Kidney tubule cell (primary cell): ENCODE measurements at regions not wholly inside any gene's neighbourhood (a gene's known extent, or its start where the extent isn't known, plus 50 kb on each side); places are given as distances from the start of the nearest gene placed in this dataset.
"Not testable (repeated sequence)": the region's sequence is repeated elsewhere in the genome, so short reads cannot be mapped to it uniquely, and the experiment has no call there.

ENCODE experiments used
- DNase-seq: peaks from one replicate; pipeline ENCODE4 v3.0.0-alpha.2; 2018; ENCODE audit warnings: low spot score

DNA sequence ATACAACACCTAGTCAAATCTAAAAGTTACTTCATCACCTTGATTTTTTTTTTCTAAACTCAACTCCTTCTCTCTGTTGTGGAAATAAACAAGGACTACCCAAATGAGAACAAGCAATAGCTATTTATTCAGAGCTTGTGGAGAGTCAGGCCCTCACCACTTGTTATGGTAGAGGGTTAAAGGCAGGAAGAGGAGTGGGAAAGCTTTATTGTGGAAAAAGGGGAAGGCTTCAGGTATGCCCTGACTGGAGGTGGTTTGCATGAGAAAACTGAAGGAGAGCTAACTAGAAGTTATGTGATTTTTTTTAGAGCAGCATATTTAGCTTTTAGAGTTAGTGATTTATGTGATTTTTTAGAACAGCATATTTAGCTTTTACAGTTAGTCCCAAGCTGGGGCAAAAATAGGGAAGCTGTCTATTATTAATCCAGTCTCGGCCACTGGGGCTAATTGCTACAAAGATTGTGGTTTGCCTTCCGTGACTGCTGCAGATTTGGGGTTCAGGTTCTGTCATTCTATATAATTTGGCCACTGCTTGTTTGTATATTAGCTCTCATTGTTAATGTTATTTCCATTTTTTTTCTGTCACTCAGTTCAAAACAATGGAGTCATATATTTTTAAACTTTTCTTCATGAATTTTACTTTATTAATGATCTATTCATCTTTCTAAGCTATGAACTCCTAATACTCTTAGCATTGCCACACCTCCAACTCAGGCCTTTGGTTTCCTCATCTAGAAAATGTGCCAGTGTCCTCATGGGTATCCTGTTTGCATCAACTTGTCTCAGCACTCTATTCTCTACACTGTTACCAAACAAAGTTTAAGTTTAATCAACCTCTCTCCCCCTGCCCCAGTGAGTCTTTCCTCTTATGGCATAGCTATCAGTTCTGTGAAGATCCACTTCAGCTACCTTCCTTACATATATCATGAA lies 713.0 kb downstream of the BRINP3 start:
- no peak for DNase-seq

DNA sequence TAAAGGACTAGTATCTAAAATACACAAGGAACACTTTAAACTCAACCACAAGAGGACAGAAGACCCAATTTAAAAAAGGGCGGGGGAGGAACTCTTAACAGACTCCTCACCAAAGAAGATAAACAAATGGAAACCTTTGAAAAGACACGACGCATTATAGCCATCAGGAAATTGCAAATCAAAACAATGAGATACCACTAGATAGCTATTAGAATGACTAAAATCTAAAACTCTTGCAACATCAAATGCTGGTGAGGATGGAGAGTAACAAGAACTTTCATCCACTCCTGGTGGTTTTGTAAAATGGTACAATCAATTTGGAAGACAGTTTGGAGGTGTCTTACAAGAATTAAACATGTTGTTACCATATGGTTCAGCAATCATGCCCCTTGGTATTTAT lies 708.2 kb downstream of the BRINP3 start:
- DNase-seq, result no peak

DNA sequence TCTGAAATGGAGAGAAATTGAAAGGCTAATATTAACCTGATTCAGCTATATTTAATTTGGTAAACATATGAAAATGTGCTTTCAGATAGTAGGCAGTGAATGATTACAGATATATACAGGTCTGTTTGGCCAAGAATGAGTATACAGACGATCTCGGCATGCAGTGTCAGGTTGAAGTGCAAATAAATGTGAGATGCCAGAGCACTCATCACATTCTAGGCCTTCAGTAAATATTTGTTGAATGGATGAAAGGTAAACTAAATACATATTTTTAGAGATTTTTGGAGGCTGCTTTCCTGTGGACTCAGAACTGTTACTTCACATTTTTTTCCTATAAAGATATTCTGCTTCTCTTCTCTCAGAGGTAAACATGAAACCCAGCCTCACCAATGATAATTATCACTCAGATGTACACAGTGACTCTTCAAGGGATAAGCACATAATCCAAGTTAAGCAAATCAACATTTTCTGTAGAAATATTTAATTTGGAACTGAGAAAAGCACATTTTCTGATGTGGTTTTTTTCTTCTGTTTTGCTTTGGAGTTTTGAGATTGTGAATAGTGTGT lies 702.9 kb downstream of the BRINP3 start:
- no peak for DNase-seq

DNA sequence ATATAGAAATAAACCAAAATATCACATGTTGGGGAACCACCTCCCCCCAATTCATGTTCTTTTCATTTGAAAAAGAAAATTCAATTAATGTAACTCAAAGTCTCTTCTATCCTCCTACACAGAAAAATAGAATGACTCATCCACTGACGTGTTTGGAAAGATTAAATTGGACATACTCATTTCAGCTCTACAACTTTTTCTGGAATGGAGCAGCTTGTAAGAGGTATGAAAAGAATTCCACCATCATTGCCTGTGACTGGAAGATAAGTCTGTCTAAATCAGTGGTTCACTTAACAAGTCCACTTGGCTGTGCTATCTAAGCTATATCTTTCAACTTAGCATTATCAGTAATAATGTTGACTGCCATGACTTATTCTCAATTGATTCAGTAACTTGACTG lies 702.3 kb downstream of the BRINP3 start:
- DNase-seq, result peak; percentile 8

DNA sequence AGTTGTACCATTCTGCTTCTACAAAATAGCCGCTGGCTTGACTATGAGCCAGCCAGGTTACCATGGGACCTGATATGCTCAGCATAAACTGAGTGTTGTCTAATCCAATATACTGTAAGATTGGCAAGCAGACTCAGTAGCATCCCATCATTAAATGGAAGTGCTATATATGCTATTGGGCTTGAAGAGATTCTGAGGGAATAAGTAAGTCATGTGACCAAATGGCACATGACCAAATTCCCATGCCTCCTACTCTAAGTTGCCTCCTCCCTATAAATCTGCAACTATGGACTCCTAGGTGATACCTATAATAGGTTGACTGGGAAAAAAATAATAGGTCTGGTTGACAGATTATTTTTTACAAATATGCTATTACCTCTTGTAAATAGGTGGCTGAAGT lies 698.6 kb downstream of the BRINP3 start:
- DNase-seq, result no peak

DNA sequence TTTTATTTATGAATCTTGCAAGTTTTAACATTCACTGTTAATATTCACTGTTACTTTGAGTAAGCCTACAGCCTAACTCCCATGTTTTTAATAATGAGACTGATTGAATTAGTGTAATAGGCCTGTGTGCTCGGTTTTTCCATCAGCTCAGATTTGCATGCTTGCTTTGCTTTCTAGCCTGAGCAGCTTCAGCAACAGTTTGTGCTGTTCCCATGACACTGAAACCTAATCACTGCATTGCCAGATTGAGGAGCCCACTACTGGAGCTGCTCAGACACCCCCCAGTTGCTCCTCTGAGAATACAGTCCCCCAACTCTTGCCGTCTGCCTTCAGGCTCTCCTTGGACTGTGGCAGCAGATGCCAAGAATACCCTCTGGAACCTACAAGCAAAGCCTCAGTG lies 695.4 kb downstream of the BRINP3 start:
- DNase-seq, result no peak

DNA sequence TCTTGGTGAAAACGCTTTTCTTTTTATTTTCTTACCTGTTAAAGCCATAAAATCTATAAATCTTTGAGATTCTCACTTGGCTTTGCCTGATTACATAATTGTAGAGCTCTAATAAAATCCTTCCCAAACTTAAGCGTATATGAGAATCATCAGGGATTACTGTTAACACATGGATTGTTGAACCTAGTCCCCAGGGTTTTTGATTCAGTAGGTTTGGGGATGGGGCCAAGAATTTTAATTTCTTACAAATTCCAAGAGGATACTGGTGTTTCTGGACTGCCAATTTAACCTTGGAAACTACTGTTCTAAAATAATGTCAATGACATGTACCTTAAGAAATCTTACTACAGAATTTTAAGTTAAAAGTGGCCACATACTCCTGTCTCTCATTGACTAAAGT lies 694.2 kb downstream of the BRINP3 start:
- DNase-seq, result no peak

DNA sequence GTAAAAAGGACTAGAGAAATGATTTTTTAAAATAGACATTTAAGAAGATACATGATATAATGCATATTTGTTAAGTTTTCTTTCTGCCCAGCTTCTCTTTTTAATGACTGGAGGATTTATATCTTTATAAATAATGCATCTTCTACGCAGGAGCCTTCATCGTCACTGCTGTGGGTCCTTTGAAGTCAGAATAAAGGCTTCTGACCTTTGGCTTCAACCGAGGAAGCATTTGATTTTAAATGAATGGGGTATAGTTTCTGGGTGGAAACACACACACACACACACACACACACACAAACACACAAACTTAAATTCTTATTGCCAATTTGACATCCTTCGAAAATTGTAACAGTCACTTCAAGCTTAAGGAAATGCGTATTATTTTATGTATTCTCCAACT lies 690.9 kb downstream of the BRINP3 start:
- no peak for DNase-seq

DNA sequence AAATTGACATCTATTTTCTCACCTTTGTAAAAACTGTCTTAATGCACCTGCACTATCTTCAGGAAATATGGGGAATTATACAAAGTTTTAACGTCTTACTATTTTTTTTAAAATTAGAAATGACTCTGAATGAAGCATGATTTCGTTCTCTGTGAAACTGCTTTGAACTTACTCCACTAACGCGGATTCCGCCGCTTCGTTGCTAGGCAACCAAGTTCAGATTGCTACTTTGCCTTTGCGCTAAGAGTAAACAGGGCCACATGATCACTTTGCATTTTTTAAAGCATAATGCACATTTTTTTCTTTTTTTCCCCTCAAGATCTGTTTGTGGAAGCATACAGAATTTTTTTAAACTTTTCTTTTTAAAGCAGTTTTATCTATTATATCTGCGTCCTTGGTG lies 690.5 kb downstream of the BRINP3 start:
- no peak for DNase-seq

DNA sequence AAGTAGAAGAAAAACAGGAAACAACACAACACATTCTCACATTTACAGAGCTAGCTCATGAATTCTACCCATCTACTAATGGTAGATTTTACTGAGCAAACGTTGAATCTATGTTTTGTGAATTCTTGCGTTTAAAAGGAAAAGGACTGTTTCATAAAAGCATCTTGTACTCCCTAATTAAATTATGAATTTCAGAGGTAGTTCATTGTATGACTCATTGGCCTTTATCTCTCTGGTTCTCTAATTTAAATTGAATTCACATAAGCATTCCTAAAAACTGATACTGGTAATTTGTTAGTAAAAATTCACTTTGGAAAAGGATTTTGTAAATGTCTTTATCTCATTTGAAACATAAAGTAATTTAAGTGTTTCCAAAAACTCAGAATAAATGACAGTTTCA lies 687.3 kb downstream of the BRINP3 start:
- no peak for DNase-seq

DNA sequence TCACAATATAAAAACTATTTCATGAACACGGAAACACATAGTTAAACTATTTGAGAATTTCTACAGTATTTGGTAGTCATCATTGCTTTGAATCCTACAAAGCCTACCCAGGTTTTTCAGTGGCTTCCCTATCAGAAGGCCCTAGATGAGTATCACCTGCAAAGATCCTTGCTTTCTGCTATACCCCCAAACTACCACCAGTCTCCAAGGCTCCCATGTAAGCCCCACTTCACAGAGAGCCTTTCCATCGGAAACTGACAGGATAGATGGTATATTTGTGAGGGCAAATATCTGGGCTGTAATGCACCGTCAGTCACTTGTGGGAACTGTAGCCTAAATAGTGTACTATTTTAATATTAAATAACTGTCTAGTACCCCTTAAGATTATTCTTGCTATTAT lies 674.3 kb downstream of the BRINP3 start:
- DNase-seq, result no peak

DNA sequence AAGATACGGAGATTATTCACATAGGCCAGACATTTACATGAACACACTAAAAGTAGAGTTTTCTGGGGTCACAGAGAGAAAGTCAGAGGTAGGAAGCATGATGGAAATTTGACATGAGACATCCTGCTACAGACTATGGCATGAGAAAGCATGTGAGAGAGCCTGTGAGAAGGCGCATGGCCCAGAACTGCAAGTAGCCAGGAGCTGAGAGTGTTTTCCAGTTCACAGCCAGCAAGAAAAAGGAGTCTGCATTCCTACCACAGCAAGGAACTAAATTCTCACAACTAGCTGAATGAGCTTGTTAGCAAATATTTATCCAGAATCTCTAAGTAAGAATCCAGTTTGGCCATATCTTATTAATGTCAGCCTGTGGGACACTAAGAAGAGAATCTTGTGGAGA lies 673.3 kb downstream of the BRINP3 start:
- no peak for DNase-seq

DNA sequence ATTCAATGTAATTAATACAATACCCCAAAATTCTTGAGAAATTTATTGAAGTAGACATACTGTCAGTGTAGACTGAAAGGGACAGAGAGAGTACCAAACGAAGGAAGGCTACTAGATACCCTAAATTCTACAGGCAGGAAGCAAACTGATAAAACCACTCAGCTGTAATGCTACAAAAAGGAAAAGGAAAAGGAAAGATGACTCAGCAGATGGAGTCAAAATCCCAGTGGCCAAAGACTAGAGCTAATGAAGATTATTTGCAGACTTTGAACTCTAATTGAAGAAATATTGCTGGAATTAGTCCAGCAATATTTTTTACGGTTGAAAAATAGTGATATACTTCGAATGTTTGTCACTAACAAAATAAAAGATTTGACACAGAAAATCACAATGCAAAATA lies 671.9 kb downstream of the BRINP3 start:
- DNase-seq, result no peak

DNA sequence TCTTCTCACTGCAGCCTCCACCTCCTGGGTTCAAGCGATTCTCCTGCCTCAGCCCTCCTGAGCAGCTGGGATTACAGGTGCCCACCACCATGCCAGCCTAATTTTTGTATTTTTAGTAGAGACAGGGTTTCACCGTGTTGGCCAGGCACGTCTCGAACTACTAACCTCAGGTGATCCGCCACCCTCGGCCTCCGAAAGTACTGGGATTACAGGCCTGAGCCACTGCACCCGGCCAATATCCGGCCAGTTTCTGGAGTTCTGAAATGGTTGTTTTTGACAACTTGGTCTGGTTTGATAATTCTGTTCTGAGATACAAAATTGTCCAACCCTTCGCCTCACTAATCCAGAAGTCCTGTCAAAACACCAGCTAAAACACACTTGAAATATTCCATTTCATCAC lies 667.0 kb downstream of the BRINP3 start:
- not testable (repeated sequence) for DNase-seq

DNA sequence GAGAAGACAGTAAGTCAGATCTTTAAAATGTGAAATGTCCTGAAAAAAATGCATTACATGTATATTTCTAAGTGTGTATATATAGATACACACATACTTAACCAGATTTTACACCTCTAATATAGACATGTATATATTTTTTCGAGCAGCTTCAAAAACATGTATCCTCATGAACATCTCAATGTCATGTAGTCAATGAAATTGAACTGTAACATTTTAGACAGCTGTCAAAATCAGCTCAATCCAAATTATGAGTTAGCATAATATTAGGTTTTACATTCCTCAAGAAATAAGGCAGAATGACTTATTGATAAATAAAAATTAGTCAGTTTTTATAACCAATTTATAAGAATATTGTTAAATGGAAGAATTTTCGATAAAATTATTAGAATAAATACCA lies 665.7 kb downstream of the BRINP3 start:
- no peak for DNase-seq

DNA sequence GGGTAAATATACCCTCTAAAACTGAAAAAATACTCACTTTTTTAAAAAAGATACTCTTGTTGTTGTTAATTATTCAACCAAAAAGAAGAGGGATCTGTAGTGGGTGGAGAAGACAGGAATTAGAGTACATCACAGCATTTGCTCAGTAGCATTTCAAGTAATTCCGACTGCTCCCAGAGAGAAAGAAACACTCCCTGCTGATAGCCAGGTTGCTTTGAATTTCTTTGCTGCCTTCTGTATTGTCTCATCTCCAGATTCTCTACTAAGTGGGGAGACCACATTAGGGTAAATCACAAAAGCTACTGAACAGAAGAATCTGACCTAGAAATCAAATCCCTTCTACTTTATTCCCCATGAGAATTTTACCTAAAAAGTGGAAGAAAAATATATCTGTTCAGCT lies 661.1 kb downstream of the BRINP3 start:
- no peak for DNase-seq

DNA sequence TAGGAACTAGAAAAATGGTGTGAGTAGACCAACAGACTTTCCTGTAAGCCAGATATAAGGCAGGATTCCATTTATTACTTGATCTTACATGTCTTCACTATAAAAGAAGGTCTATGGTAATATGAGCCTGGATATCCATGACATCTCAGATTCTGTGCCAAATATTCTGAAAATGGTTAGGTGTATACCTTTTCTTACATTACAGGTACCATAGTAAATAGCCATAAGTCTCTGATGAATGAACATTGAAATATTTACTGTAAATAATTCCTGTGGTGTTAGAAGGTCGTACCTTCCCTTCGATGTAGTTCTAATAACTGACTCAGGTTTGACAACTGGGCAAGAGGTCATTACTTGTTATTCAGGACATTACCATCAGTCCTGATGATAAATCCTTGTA lies 657.9 kb downstream of the BRINP3 start:
- DNase-seq, result no peak

DNA sequence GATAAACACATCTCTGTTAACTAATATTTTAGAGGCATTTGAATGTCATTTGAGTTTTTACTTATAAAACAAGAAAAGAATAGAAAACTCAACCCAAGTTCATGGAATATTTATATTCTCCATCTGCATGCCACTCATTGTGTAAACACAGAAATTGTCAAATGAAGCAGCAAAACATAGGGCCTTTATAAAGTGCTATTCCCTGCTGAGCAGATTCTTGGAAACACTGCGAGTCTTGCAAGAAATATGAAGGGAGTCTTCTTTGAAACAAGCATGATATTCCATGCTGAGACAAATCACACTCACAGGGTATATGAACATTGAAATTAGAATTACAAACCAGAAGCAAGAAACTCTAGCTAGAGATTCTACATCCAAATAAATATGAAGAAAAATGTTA lies 655.8 kb downstream of the BRINP3 start:
- no peak for DNase-seq

DNA sequence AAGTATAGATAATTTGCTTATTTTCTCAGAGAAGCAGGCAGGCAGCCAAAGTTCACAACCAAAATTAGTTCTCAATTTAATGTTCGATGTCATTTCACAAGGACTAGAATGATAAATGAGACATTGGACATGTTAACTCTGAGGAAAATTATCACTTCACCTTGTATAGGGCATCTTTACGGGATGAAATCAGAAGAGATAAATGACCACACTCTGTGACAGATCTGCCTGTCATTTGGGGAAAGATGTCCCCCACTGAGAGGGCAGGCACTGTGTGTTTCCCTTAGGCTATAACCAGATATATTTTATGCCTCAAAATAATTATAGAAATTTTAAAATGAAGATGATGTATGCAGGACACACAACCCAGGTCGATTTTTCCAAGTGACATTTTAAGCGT lies 642.9 kb downstream of the BRINP3 start:
- no peak for DNase-seq

DNA sequence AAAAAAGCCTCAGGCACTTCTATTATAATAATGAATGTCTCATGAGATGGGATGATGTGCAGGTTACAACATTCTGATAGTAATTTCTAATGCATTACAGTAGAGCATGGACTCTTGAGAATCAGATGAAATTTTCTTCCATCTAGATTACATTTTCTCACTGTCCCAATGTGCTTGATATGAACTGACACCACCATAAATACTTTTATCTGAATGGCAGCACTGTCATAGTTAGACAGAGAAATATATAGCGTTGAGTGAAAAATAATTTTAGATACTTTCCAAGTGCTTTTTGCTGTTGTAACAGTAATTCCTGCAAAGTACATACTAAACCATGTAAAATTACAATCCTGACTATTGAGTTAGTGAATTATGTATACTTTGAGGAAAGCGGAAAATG lies 630.1 kb downstream of the BRINP3 start:
- DNase-seq, result no peak

DNA sequence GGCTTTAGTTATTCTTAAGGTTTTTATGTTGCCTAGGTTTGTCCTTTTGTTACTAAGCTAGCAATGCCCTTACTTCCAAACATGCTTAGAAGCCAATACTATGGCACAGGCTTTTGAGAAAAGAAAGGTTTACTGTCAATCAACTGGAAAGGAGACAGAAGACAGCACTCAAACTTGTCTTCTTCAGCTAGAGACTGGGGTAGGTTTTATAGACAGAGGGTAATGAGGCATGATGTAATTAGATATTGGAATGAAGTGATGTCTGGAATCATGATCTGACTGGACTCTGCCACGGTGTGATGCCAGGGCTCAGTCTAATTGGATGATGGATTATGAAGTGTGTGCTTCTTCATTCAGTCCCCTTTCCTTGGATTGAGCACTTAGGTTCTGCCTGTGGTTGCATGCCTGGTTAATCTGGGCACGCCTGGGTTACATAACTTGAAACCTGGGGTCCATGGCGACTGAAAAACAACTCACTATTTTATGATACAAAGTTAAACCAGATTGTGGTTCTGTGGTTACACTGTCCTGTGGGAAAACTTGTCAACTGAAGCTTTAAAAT lies 625.8 kb downstream of the BRINP3 start:
- DNase-seq, result peak; percentile 70

DNA sequence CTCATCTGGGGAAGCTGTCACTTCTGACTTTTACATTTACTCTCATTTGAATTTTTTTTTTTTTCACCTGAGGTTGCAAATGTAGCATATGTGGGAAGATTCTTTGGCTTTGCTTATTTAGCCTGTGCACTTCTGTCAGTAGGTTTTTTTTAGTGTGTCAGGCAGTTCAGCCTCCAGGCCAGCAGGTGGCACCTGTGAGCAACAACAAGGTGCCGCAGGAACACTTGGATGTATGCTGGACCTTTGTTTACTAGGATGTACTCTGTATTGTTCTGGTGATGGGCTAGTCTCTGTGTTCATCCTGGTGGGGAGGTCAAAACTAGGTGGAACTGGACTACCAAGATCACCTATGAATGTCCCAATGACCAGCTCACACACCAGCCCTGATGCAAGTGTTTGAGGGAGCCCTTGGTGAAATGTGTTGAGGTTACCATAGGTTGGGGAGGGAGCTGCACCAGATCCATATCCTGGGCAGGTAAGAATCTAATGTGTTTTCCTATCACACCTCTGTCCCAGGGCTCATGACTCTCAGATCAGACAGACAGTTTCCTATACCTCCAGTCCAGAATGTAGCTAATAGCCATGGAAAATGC lies 618.2 kb downstream of the BRINP3 start:
- peak; percentile 20 for DNase-seq

DNA sequence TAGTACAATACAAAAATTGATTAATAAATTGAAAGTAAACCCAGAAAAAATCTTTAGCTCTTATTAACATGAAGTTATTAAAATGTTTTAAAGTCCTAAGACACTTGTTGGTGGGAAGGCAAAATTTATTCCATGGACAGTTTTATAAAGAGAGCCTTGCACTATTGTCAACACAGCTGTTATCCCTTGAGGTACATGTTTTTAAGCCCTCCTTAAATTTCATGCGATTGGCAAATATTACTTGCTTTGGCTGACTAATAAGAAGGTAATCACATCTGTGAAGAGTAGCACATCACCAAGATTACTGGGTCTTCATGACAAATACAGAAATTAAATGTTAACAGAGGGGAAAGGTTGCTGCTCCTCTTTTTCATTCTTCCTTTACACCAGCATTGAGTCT lies 611.1 kb downstream of the BRINP3 start:
- DNase-seq, result no peak
